A673 (cell line): ENCODE measurements at regions not wholly inside any gene's neighbourhood (a gene's known extent, or its start where the extent isn't known, plus 50 kb on each side); places are given as distances from the start of the nearest gene placed in this dataset.

Experiments
- BruUV-seq: library from RNA; stranded (reverse); fragments of 400-500 nt; replicated peaks from 2 replicates; lab custom pipeline; 2021; lab: Mats Ljungman, UMichigan
- CTCF ChIA-PET: fragments of 300-600 bp; sonication (Branson Sonifier 250); formaldehyde crosslinking; loops from one replicate; lab custom pipeline; 2022; ENCODE audit warnings: antibody characterized with exemption; lab: Charles Lee
- POLR2A ChIA-PET: fragments of 300-600 bp; sonication (Branson Sonifier 250); formaldehyde crosslinking; loops from one replicate; lab custom pipeline; 2022; ENCODE audit warnings: antibody characterized with exemption; ENCODE audit not compliant: low non-redundant PET; lab: Charles Lee
- DNase-seq: peaks from one replicate; pipeline ENCODE4 v3.0.0-alpha.2; 2015; ENCODE audit warnings: low spot score
- H3K27ac ChIP-seq: fragments of 200-600 bp; sonication (generic); 2 replicates; pipeline ENCODE4 v1.5.1; 2016; ENCODE audit warnings: mixed run types, low read depth, mild to moderate bottlenecking, mixed read lengths, antibody characterized with exemption, low read length; ENCODE audit not compliant: poor library complexity, severe bottlenecking
- H3K27me3 ChIP-seq: fragments of 200-600 bp; sonication (generic); replicated peaks from 2 replicates; pipeline ENCODE4 v1.6.1; 2017; ENCODE audit warnings: mixed run types, low read depth, mild to moderate bottlenecking, mixed read lengths, antibody characterized with exemption, low read length; ENCODE audit not compliant: insufficient read depth, poor library complexity
- H3K36me3 ChIP-seq: fragments of 200-600 bp; sonication (generic); 2 replicates; pipeline ENCODE4 v1.6.1; 2016; ENCODE audit warnings: mixed run types, mild to moderate bottlenecking, mixed read lengths, antibody characterized with exemption, low read length; ENCODE audit not compliant: insufficient read depth, poor library complexity, severe bottlenecking
- H3K4me1 ChIP-seq: fragments of 200-600 bp; sonication (generic); 2 replicates; pipeline ENCODE4 v1.6.1; 2017; ENCODE audit warnings: mixed run types, mild to moderate bottlenecking, mixed read lengths, antibody characterized with exemption, low read length; ENCODE audit not compliant: insufficient read depth, poor library complexity, severe bottlenecking
- H3K4me3 ChIP-seq: fragments of 200-600 bp; sonication (generic); 2 replicates; pipeline ENCODE4 v1.5.1; 2016; ENCODE audit warnings: low read depth, mixed run types, mild to moderate bottlenecking, mixed read lengths, low read length; ENCODE audit not compliant: poor library complexity, severe bottlenecking
- H3K9me3 ChIP-seq: fragments of 200-600 bp; sonication (generic); 2 replicates; pipeline ENCODE4 v1.6.1; 2016; ENCODE audit warnings: mixed run types, low read depth, mild to moderate bottlenecking, mixed read lengths, antibody characterized with exemption, low read length; ENCODE audit not compliant: poor library complexity, severe bottlenecking
- CTCF ChIP-seq: fragments of 300-800, 200-600 bp; sonication (generic); conservative IDR thresholded peaks from 2 replicates; pipeline ENCODE4 v1.5.1; 2017; ENCODE audit warnings: low read depth, mild to moderate bottlenecking, antibody characterized with exemption, low read length, moderate library complexity, mixed read lengths
- EZH2 ChIP-seq: fragments of 200-600 bp; sonication (generic); IDR thresholded peaks from 2 replicates; pipeline ENCODE4 v1.6.1; 2017; ENCODE audit warnings: borderline replicate concordance, low read depth, mild to moderate bottlenecking, mixed read lengths, antibody characterized with exemption, low read length; ENCODE audit not compliant: poor library complexity, severe bottlenecking
- intact Hi-C: fragments of 100-400 bp; cut with micrococcal nuclease; formaldehyde crosslinking; loops from one replicate; pipeline ENCODE4 v1.10.0; 2022; ENCODE audit not compliant: unreplicated experiment

GRCh38 chr11:42571878-42572610, 739.8 kb upstream of the API5 start:
- ChIA-PET POLR2A (no interaction called here), CTCF (no interaction called here)
- Histone ChIP-seq H3K27me3 (no peaks in the 10 kb centered on the region), H3K9me3 (peaks cover 1% of the 10 kb centered on the region), H3K4me1 (no peaks in the 10 kb centered on the region), H3K4me3 (no peak overlapping the region), H3K36me3 (no peaks in the 10 kb centered on the region), H3K27ac (no peak overlapping the region)
- intact Hi-C loops: no loop called here
- TF ChIP-seq CTCF (no peak), EZH2 (no peak)
- DNase-seq: no peak
- BruUV-seq: no TSS peak

- BruUV-seq: no TSS peak
- Histone ChIP-seq H3K27me3 (no peaks in the 10 kb centered on the region), H3K27ac (no peak overlapping the region), H3K36me3 (no peaks in the 10 kb centered on the region), H3K9me3 (no peaks in the 10 kb centered on the region), H3K4me3 (no peak overlapping the region), H3K4me1 (no peaks in the 10 kb centered on the region)
- POLR2A ChIA-PET: no interaction called here
- CTCF ChIA-PET: no interaction called here
- intact Hi-C loops: no loop called here
- no peak for TF ChIP-seq CTCF
- no peak for TF ChIP-seq EZH2
- no peak for DNase-seq
Observed at GRCh38 chr11:42576318-42576717, 735.5 kb upstream of the API5 start.

GRCh38 chr11:42589286-42589685, 722.5 kb upstream of the API5 start:
- intact Hi-C loops: no loop called here

More at GRCh38 chr11:42589286-42589685, 722.5 kb upstream of the API5 start:
- no peak for DNase-seq
- ChIA-PET POLR2A (no interaction called here), CTCF (no interaction called here)
- TF ChIP-seq CTCF (no peak), EZH2 (no peak)
- Histone ChIP-seq H3K9me3 (no peaks in the 10 kb centered on the region), H3K4me3 (no peak overlapping the region), H3K27me3 (no peaks in the 10 kb centered on the region), H3K27ac (no peak overlapping the region), H3K4me1 (no peaks in the 10 kb centered on the region), H3K36me3 (no peaks in the 10 kb centered on the region)
- BruUV-seq: no TSS peak
